GM12801 (cell line): ENCODE measurements at regions not wholly inside any gene's neighbourhood (a gene's known extent, or its start where the extent isn't known, plus 50 kb on each side); places are given as distances from the start of the nearest gene placed in this dataset.

Experiments used
- TF ChIP-seq, protein P1 (sequence below): IDR thresholded peaks from one replicate; pipeline ENCODE4 v1.5.1; 2011; ENCODE audit warnings: control low read depth; ENCODE audit not compliant: insufficient read length; ENCODE audit errors: extremely low read depth

DNA sequence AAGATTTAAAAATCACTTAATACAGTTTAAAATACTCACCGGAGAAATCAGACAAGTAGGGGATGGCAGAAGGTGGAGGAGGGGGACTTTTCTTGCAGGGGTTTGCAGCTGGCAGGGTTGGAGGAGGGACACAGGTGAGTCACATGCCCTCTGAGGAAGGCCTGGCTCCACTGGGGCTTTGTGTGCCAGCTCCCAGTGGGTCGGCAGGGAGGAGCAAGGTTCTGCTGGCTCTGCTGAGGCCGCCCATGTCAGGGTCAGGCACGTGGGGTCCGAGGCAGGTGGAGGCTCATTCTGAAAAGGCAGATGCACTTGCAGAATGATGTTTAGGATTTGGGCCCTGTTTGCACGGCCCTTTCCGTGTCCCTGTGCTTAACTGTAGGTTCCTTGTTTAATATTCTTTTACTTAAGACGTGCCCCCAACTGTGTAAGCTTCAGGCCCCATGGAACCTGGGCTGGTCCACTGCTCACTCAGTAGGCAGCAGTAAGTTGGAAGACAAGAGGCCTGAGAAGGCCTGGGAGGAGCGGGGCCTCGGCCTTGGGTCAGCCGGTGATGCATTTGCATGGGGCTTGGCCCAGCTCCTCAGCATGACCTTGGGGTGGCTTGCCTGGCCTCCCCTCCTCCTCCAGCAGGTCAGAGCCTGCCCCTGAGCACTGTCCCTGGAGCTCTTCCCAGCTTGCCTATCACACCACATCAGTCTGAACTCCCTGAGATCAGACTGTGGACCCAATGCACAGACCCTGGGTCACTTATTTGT lies 141.0 kb downstream of the GLI2 start:
- TF ChIP-seq, protein P1, sequence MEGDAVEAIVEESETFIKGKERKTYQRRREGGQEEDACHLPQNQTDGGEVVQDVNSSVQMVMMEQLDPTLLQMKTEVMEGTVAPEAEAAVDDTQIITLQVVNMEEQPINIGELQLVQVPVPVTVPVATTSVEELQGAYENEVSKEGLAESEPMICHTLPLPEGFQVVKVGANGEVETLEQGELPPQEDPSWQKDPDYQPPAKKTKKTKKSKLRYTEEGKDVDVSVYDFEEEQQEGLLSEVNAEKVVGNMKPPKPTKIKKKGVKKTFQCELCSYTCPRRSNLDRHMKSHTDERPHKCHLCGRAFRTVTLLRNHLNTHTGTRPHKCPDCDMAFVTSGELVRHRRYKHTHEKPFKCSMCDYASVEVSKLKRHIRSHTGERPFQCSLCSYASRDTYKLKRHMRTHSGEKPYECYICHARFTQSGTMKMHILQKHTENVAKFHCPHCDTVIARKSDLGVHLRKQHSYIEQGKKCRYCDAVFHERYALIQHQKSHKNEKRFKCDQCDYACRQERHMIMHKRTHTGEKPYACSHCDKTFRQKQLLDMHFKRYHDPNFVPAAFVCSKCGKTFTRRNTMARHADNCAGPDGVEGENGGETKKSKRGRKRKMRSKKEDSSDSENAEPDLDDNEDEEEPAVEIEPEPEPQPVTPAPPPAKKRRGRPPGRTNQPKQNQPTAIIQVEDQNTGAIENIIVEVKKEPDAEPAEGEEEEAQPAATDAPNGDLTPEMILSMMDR, result no peak

DNA sequence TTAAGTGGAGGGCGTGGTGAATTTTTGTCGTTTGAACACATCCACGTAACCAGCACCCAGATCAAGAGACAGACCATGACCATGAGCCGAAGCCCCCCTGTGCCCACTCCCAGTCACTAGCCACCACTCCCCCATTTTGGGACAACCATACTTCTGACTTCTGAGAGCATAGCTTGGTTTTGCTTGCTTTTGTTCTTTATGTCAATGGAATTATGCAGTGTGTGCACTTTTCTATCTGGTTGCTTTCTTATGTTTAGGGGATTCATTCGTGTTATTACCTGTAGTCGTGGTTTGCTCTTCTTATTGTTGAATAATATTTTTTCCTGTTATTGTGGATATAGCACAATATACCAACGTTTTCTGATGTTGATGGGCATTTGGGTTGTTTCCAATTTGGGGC lies 141.7 kb downstream of the GLI2 start:
- TF ChIP-seq, protein P1, result no peak

DNA sequence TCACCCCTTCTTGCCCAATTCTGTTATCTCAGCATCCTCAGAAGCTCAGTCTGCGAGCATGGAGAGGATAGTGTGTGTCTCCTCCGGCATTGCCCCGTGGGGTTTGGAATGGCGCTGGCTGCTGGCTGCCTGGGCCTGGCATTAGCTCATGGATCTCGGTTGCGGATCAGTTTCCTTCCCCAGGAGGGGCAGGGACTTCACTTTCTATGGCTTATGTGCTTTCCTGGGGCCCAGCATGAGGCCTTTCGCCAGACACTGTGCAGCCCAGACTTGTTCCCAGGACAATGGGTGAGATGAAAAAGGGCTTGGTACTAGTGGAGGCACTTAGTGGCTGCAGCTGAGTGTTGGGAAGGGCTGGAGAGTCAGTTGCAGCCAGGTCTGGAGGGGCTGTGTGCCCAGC lies 143.3 kb downstream of the GLI2 start:
- TF ChIP-seq, protein P1, result no peak

DNA sequence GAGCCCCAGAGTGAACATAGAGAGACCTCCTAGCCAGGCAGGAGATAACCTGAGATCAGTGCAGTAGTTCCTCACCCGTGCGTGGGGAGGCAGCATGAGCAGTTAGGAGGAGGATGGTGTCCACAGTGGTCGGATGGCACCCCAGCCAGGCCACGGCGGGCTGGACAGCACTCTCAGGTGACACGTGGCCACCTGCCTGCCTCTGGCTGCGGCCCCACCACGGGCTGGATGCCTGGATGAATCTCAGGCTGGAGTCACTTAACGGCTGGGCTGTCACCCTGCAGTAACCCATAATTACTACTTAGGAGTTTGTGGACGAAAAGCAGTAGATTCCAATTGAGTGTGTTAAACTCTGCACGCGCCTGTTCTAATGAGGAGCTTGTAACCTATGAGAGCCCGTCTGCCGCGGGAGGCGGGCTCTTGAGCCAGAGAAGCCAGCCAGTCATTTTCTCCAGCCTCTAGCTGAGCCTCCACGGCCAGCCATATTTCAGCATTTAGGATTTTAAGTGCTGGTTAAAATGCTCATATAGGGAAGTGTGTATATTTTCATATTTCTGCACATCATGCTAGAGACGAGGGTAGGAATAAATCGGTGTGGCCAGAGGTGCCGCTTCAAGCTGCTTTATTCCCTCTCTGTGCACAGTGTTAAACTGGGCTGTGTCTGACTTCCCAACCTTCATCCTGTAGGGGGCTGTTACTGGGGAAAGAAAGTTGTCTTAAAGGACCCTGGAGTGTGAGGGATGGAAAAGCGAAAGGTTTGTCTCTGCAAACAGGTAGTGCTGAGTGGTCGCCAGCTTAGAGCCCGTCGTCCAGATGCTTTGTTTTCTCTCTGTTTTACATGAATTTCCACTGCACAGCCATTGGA lies 144.0 kb downstream of the GLI2 start:
- TF ChIP-seq, protein P1, result no peak

DNA sequence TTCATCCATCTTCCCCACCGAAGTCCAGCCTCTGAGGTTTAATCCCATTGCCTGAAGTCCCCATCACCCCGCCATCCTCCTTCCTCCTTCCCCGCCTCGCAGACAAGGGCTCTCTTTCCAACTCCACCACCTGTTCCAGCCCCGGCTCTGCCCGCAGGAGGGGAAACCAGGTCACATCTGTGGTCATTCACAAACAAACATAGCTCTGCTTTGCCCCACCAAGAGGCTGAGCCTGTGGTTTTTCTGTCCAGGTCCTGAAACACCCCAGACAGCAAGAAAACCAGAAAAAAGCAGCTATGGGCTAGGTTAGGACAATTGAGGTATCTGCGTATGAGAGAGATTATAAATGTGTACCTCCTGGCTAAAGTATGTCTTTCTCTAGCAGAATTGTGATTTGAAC lies 144.7 kb downstream of the GLI2 start:
- TF ChIP-seq, protein P1, result no peak

DNA sequence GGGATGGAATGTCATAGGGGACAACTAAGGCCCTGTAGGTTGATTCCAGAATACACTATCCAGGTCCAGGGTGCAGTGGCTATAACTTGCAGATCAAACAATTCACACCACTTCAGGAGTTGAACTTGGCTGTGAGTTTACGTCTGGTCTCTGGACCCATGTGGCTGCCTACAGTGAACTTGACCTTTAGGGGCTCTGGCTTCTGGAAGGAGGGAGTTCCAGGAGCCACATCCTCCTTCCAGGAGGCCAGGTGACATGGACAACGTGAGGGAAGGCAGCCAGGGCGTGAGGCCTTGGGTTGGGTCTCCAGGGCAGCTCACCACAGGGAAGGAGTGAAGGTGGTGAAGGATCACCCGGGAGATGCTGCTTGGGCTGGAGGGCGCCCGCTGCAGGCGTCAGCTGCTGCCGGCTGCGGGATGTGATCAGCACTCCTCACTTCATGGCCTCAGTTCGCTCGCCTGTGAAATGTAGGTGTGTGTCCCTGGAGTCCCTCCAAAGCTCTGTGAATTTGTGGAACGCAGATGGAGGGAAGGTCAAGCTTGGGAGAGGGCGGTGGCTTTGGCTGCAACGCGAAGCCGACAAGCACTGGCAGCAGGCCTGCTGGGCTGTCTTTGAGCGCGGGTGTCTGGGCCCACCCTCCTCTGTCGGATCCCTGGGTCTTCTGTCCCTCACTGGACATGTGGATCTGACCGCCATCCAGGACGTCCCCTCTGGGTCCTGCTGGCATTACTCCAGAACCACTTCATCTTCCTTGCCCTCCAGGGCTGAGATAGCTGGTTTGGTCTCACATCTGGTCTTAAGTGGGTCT lies 146.5 kb downstream of the GLI2 start:
- TF ChIP-seq, protein P1, result no peak
